GM19099 (cell line): ENCODE measurements at regions not wholly inside any gene's neighbourhood (a gene's known extent, or its start where the extent isn't known, plus 50 kb on each side); places are given as distances from the start of the nearest gene placed in this dataset.

Experiments used
- POLR2A ChIP-seq: IDR thresholded peaks from 3 replicates; pipeline ENCODE4 v1.6.1; 2011; ENCODE audit warnings: low read depth; ENCODE audit not compliant: insufficient read length; ENCODE audit errors: extremely low read depth

DNA sequence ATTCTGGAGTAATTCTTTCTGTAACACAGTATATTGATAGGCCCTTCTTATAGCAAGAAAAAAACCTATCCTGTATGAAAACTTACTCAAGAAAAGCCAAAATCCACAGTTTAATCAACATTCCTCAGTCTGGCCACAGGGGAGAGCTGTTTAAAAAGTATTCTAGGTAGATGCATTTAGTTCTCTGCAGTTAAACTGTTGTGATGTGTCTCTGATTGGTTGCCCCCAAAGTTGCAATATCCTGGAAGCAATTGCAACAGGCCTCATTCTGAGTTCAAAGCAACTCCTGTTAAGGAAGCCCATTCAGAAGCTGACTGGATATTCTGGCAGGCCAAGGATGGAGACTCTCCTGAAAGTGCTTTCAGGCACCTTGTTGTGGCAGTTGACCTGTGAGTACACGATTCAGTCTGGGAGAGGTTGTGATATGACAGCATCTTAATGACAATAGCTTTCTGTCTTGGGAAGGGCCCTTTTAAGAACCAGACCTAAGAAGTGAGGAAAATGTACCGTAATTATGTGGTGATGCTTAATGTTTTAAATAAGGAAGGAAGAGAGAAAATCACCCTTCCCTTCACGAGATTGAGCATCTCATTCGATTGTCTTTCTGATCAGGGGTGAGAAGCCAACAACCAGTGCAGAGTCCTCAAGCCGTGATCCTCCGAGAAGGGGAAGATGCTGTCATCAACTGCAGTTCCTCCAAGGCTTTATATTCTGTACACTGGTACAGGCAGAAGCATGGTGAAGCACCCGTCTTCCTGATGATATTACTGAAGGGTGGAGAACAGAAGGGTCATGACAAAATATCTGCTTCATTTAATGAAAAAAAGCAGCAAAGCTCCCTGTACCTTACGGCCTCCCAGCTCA lies 420.7 kb downstream of the DAD1 start:
- TF ChIP-seq POLR2A = no peak

- TF ChIP-seq POLR2A = no peak
Measured at GRCh38 chr14:22164616-22165015, 424.4 kb downstream of the DAD1 start.

DNA sequence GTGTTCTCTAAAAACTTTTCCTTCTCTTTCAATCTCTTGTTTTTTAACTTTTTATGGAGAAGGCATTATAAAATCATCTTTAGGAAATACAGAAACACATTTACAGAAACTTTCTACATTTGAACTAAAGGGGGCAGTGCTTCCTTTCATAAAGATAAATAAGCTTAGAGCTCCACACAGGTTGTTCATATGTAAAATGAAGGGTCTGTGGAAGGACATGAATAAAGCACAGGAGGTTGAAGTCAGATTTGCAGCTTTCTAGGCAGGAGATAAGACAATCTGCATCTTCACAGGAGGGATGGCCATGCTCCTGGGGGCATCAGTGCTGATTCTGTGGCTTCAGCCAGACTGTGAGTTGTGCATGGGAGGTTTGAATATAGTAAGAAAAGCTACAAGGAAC lies 426.0 kb downstream of the DAD1 start:
- TF ChIP-seq POLR2A = no peak

GRCh38 chr14:22159957-22160356 lies 429.1 kb downstream of the DAD1 start:
- TF ChIP-seq POLR2A = no peak

- TF ChIP-seq POLR2A = no peak
Measured at GRCh38 chr14:22159099-22159498, 429.9 kb downstream of the DAD1 start.

DNA sequence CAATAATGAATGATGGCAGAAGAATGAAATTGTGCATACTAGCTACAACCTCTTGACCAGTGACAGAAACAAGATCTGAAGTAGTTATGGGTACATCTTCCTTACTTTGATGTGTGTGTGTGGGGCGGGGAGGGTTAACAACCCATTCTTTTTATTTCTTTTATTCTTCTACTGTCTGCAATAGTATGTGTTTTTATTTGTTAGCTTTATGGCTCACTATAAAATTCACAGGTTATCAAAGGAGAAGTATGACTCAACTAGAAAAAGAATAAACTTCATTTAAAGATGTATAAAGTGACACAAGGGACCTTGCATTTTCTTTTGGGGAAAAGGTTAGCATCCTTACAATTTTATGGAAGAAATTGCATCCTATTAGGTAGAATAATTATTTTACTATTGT lies 430.5 kb downstream of the DAD1 start:
- TF ChIP-seq POLR2A = no peak

- TF ChIP-seq POLR2A = no peak
Measured at GRCh38 chr14:22155571-22155970, 433.5 kb downstream of the DAD1 start.

- no peak for TF ChIP-seq POLR2A
Measured at GRCh38 chr14:22152903-22153302, 436.1 kb downstream of the DAD1 start.

GRCh38 chr14:22152161-22152870 lies 436.7 kb downstream of the DAD1 start:
- TF ChIP-seq POLR2A = no peak

DNA sequence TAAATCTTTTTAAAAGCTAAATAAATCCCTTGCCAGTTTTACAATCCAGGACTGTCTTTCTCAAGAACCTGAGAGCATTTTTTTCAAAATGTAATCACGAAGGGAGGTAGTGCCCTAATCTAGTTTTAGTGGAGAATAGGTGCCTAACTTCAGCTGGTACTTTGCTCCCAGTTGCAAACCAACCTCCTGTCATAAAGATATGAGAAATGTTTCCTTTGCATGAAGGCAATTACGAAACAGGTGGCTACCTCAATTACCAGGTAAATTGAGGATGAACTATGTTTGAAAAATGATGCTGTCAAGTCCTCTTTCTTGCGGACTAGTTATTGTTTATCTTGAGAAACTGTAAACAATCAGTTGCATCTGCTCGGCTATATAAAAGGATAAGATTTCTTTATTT lies 437.9 kb downstream of the DAD1 start:
- no peak for TF ChIP-seq POLR2A

DNA sequence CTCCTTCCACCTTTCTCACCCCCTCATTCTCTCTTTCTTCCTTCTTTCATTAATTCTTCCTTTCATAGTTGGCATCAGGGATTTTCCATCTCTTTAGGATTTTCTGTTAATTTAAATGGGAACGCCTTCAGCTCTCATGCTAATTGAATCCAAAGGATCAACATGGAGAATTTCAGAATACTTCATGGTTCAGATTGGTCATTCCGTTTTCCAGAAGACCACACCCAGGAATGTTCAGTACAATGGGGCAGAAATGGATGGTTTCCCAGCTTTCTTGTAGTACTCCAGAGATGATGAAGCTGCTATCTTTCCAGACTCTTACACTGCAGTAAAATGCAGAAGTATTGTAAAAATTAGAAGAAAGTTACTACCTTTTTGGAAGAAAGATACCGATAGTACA lies 440.0 kb downstream of the DAD1 start:
- no peak for TF ChIP-seq POLR2A

- no peak for TF ChIP-seq POLR2A
Measured at GRCh38 chr14:22147716-22148115, 441.3 kb downstream of the DAD1 start.

DNA sequence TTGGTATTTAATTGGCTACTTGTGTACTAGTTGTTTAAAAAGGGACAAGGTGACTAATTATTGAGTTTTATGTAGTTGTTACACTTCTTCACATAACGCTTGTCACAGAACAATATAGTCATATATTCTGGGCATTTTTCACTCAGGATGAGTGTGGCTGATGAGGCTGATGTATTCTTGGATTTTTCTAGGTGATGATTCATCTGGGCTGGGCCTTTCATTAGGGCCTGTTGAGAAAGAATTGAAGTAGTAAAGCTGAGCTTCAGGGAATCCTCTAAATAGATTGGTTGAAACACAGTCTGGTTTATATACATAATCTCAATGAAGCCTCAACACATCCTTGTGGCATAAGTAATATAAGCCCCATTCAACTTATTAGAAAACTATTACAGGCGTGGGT lies 445.7 kb downstream of the DAD1 start:
- no peak for TF ChIP-seq POLR2A

DNA sequence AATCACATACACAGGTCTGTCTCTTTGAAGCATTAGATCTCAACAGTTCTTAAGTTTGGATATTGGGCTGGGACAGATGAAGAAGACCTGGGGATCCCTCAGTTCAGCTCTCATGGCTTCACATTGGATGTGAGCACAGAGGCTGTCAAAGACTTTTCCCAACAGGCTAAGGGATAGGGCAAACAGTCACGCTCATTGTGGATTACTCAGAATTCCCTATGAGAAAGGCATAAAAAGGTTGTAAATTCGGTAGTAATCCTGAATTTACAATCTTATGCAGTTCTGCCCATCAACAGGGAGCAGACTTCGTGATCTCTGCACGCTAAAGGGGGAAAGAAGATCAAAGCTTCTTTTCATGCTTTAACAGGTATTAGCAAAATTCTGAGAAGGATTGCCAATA lies 448.4 kb downstream of the DAD1 start:
- no peak for TF ChIP-seq POLR2A

DNA sequence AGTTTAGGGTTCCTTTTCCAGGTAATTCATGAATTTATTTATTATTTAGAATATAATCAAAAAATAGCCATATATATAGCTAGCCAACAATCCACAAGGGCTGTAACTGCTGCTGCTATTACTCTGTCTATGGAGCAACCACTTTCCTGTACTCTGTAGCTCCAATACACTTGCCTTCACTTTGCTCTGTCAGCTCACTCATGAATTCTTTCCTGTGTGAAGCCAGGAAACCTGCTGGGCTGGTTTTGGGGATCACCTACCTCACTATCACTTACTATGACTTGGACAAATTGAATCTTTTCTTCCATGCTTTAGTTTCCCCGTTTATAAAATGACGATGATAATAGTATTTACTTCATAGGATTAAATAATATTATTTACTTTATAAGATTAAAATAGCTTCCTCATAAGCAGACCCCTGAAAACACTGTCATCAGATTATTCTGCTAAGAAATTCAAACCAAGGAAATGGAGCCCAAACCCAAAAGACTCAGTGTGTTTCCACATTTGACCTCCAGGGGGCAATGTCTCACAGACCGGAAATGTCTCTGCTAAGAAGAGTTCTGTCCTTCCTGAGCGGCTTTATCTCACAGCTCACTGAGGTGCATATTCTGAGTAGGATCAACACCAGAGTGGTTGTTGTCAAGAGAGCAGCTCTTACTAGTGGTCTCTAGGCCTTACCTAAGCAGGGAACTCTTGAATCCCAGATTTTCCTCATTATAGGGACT lies 457.1 kb downstream of the DAD1 start:
- TF ChIP-seq POLR2A = no peak
